ENCODE measurements at regions not wholly inside any gene's neighbourhood (a gene's known extent, or its start where the extent isn't known, plus 50 kb on each side); places are given as distances from the start of the nearest gene placed in this dataset.

GRCh38 chr14:29075761-29076160 is 309.2 kb downstream of the FOXG1 start:
- no peak overlapping the region for H2AFZ ChIP-seq (ENCODE audit: low read depth)
- no peak overlapping the region for H3K4me2 ChIP-seq
- no peaks in the 10 kb centered on the region for H3K36me3 ChIP-seq (ENCODE audit: insufficient read depth)
- H3K4me1 ChIP-seq (ENCODE audit: low read depth, poor library complexity, severe bottlenecking), result peaks cover 39% of the 10 kb centered on the region
- no peak overlapping the region for H3K9ac ChIP-seq
- TF ChIP-seq CTCF (conservative IDR thresholded peaks at IDR 0.05; ENCODE audit: low read depth, low read length), result no peak
- no peaks in the 10 kb centered on the region for H4K20me1 ChIP-seq (ENCODE audit: insufficient read depth)
- no peak overlapping the region for H3K27ac ChIP-seq
- H3K79me2 ChIP-seq (ENCODE audit: insufficient read depth, low read depth), result no peaks in the 10 kb centered on the region
- H3K4me3 ChIP-seq (IDR thresholded peaks at IDR 0.05; ENCODE audit: insufficient read depth, low read depth, low read length), result no peak overlapping the region
- no peaks in the 10 kb centered on the region for H3K27me3 ChIP-seq (ENCODE audit: insufficient read depth, low read depth)

GRCh38 chr14:29077916-29078315 is 311.3 kb downstream of the FOXG1 start:
- H4K20me1 ChIP-seq (ENCODE audit: insufficient read depth), result no peaks in the 10 kb centered on the region
- H2AFZ ChIP-seq (ENCODE audit: low read depth), result no peak overlapping the region; the same call in 1 of the 2 replicates
- no peak overlapping the region for H3K9ac ChIP-seq
- H3K27me3 ChIP-seq (ENCODE audit: insufficient read depth, low read depth), result no peaks in the 10 kb centered on the region
- TF ChIP-seq CTCF (conservative IDR thresholded peaks at IDR 0.05; ENCODE audit: low read depth, low read length), result no peak
- peak overlapping the region; percentile 42; the same call in 1 of the 2 replicates for H3K27ac ChIP-seq
- no peak overlapping the region for H3K4me3 ChIP-seq (IDR thresholded peaks at IDR 0.05; ENCODE audit: insufficient read depth, low read depth, low read length)
- no peaks in the 10 kb centered on the region for H3K79me2 ChIP-seq (ENCODE audit: insufficient read depth, low read depth)
- peaks cover 27% of the 10 kb centered on the region for H3K4me1 ChIP-seq (ENCODE audit: low read depth, poor library complexity, severe bottlenecking)
- H3K36me3 ChIP-seq (ENCODE audit: insufficient read depth), result no peaks in the 10 kb centered on the region
- H3K4me2 ChIP-seq, result peak overlapping the region; percentile 29

- H4K20me1 ChIP-seq (ENCODE audit: insufficient read depth), result no peaks in the 10 kb centered on the region
- H3K4me3 ChIP-seq (IDR thresholded peaks at IDR 0.05; ENCODE audit: insufficient read depth, low read depth, low read length), result no peak overlapping the region
- TF ChIP-seq CTCF (conservative IDR thresholded peaks at IDR 0.05; ENCODE audit: low read depth, low read length), result no peak
- H3K79me2 ChIP-seq (ENCODE audit: insufficient read depth, low read depth), result no peaks in the 10 kb centered on the region
- H3K27me3 ChIP-seq (ENCODE audit: insufficient read depth, low read depth), result no peaks in the 10 kb centered on the region
- peak overlapping the region; percentile 42 for H3K27ac ChIP-seq
- no peak overlapping the region for H3K9ac ChIP-seq
- H3K36me3 ChIP-seq (ENCODE audit: insufficient read depth), result no peaks in the 10 kb centered on the region
- H3K4me1 ChIP-seq (ENCODE audit: low read depth, poor library complexity, severe bottlenecking), result peaks cover 27% of the 10 kb centered on the region
- H3K4me2 ChIP-seq, result peak overlapping the region; percentile 29
- peak overlapping the region; percentile 50; the same call in 1 of the 2 replicates for H2AFZ ChIP-seq (ENCODE audit: low read depth)
Measured at GRCh38 chr14:29078810-29079522, 312.4 kb downstream of the FOXG1 start.

- no peaks in the 10 kb centered on the region for H3K79me2 ChIP-seq (ENCODE audit: insufficient read depth, low read depth)
- H3K4me1 ChIP-seq (ENCODE audit: low read depth, poor library complexity, severe bottlenecking), result no peaks in the 10 kb centered on the region
- no peaks in the 10 kb centered on the region for H3K27me3 ChIP-seq (ENCODE audit: insufficient read depth, low read depth)
- no peaks in the 10 kb centered on the region for H4K20me1 ChIP-seq (ENCODE audit: insufficient read depth)
- no peak overlapping the region for H3K4me3 ChIP-seq (IDR thresholded peaks at IDR 0.05; ENCODE audit: insufficient read depth, low read depth, low read length)
- TF ChIP-seq CTCF (conservative IDR thresholded peaks at IDR 0.05; ENCODE audit: low read depth, low read length), result no peak
- H3K27ac ChIP-seq, result no peak overlapping the region
- H3K9ac ChIP-seq, result no peak overlapping the region
- no peak overlapping the region for H3K4me2 ChIP-seq
- no peak overlapping the region for H2AFZ ChIP-seq (ENCODE audit: low read depth)
- H3K36me3 ChIP-seq (ENCODE audit: insufficient read depth), result no peaks in the 10 kb centered on the region
Measured at GRCh38 chr14:29085546-29085945, 319.0 kb downstream of the FOXG1 start.

Data from KMS-11 (cell line).